Fibroblast of pulmonary artery (primary cell): ENCODE measurements at regions not wholly inside any gene's neighbourhood (a gene's known extent, or its start where the extent isn't known, plus 50 kb on each side); places are given as distances from the start of the nearest gene placed in this dataset.
"Not testable (repeated sequence)": the region's sequence is repeated elsewhere in the genome, so short reads cannot be mapped to it uniquely, and the experiment has no call there.

ENCODE experiments used
- DNase-seq: peaks from one replicate; pipeline ENCODE4 v3.0.0-alpha.2; 2010; ENCODE audit warnings: low read depth
- H3K4me3 ChIP-seq: replicated peaks from 2 replicates; pipeline ENCODE4 v1.5.1; 2011; ENCODE audit warnings: low read depth, mild to moderate bottlenecking, control low read depth, low read length, moderate library complexity
- TF ChIP-seq, protein P1 (sequence below): IDR thresholded peaks from 2 replicates; pipeline ENCODE4 v1.5.1; 2011; ENCODE audit warnings: mild to moderate bottlenecking, control low read depth, low read length, inconsistent platforms; ENCODE audit errors: missing control alignments

- TF ChIP-seq, protein P1, sequence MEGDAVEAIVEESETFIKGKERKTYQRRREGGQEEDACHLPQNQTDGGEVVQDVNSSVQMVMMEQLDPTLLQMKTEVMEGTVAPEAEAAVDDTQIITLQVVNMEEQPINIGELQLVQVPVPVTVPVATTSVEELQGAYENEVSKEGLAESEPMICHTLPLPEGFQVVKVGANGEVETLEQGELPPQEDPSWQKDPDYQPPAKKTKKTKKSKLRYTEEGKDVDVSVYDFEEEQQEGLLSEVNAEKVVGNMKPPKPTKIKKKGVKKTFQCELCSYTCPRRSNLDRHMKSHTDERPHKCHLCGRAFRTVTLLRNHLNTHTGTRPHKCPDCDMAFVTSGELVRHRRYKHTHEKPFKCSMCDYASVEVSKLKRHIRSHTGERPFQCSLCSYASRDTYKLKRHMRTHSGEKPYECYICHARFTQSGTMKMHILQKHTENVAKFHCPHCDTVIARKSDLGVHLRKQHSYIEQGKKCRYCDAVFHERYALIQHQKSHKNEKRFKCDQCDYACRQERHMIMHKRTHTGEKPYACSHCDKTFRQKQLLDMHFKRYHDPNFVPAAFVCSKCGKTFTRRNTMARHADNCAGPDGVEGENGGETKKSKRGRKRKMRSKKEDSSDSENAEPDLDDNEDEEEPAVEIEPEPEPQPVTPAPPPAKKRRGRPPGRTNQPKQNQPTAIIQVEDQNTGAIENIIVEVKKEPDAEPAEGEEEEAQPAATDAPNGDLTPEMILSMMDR = no peak
- peak; percentile 11 for DNase-seq
- no peak overlapping the region for H3K4me3 ChIP-seq
Observed at GRCh38 chr4:107452717-107453630, 267.1 kb downstream of the PAPSS1 start.

- TF ChIP-seq, protein P1 = no peak
- no peak for DNase-seq
- H3K4me3 ChIP-seq = no peak overlapping the region
Observed at GRCh38 chr4:107449611-107450369, 270.2 kb downstream of the PAPSS1 start.

DNA sequence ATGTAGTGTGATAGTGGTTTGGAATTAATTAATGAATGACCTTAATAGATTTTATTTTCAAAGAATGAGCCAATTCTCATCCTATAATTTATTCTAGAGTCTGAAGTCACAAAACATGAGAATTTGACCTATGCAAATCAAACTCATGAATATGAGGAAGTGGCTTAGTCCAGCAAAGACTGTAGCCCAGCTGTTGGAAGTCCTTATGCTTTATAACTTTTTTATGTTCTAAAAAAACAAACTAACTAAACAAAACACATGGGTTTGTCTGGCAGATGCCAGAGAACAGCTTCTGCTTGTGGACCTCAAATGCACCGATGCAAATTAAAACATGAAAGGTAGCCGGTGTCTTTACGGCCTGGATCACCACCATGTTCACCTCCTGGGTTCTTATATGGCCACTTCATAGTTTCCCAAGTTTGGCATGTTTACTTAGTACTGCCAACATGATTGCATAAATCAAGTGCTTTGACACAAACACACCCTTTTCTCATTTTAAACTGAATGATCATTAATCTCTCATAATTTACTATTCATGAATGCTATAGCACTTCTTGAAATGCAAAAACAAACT, 277.4 kb downstream of the PAPSS1 start:
- DNase-seq = no peak
- TF ChIP-seq, protein P1 = no peak
- no peak overlapping the region for H3K4me3 ChIP-seq

- no peak for DNase-seq
- H3K4me3 ChIP-seq = no peak overlapping the region
- TF ChIP-seq, protein P1 = no peak
Observed at GRCh38 chr4:107439401-107439800, 280.6 kb downstream of the PAPSS1 start.

DNA sequence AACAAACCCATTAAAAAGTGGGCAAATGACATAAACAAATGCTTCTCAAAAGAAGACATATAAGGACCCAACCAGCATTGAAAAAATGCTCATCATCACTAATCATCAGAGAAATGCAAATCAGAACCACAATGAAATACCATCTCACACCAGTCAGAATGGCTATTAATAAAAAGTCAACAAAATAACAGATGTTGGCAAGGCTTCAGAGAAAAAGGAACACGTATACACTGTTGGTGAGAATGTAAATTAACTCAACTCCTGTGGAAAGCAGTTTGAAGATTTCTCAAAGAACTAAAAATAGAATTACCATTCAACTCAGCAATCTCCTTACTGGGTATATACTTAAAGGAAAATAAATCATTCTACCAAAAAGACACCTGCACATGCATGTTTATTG, 283.6 kb downstream of the PAPSS1 start:
- not testable (repeated sequence) for H3K4me3 ChIP-seq

DNA sequence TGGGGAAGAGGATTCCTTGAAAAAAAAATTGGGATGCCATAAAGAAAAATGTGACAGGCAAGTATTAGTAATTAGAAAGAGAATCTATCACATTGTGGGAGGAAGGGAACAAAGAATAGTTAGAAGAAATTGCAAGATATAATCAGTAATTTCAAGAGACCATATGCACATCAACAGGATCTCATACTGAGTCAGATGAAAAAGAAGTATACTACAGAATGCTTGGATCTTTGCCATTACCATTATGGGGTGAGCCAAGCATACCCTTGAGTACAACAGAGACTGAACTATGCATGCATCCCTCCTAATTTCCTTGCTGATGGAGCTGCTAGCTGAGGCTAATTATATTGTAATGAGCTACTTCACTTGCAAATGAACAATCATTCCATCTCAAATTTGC, 287.6 kb downstream of the PAPSS1 start:
- DNase-seq = no peak
- H3K4me3 ChIP-seq = no peak overlapping the region
- TF ChIP-seq, protein P1 = no peak

More for the DNA sequence above, 283.6 kb downstream of the PAPSS1 start:
- not testable (repeated sequence) for DNase-seq

- peak; percentile 8 for DNase-seq
- no peak overlapping the region for H3K4me3 ChIP-seq
- TF ChIP-seq, protein P1 = no peak
Observed at GRCh38 chr4:107423677-107424405, 296.2 kb downstream of the PAPSS1 start.

- H3K4me3 ChIP-seq, DNase-seq: not testable (repeated sequence)
Observed at GRCh38 chr4:107419536-107419935, 300.5 kb downstream of the PAPSS1 start.
